ENCODE measurements at regions not wholly inside any gene's neighbourhood (a gene's known extent, or its start where the extent isn't known, plus 50 kb on each side); places are given as distances from the start of the nearest gene placed in this dataset.

DNA sequence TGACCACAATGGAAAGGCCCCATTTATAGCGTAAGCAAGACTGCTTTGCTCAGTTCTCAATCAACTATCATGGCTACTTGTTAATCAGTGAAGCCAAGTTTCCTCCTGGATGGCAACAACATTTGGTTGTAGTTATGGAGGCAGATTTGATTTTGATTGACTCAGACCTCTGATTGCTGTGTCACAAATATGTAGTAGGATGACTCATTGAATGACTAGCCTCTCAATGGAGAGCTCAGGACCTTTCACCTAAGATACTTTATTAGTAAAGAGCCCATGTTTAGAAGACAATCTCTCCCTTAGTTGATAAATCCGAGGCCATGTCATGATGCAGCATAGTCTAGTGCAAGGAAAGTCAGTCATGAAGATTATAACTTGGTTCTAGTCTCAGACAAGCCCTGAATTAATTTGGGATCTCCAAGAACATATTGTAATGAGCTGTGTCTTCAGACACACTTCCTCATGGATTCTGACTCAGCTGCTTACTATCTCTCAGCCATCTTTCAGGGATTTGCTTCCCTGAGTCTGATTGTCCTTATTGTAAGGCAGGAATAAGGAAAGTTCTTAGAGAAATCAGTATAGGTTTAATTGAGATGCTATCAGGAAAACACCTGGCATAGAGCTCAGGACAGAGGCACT, 397.4 kb upstream of the TMCO5A start:
- intact Hi-C loops (cut with micrococcal nuclease): no loop called here
- no peaks in the 10 kb centered on the region for H3K27me3 Mint-ChIP-seq (ENCODE audit: insufficient read depth, unreplicated experiment)
- DNase-seq (ENCODE audit: unreplicated experiment): no peak
- BruUV-seq (replicated peaks): no TSS peak
- no peak overlapping the region for H3K27ac Mint-ChIP-seq (ENCODE audit: low read depth, unreplicated experiment)
- CTCF ChIA-PET: interaction anchor here (0.6 to 1.5 kb wide), 4 partner anchors 9 to 376 kb away, joined by 3 to 7 read pairs (median 4); no protein-coding TSS in a partner anchor
- POLR2A ChIA-PET: no interaction called here
- no peaks in the 10 kb centered on the region for H3K36me3 Mint-ChIP-seq (ENCODE audit: insufficient read depth, unreplicated experiment)
- no peak overlapping the region for H3K4me3 Mint-ChIP-seq (ENCODE audit: unreplicated experiment)
- TF ChIP-seq, protein P1, sequence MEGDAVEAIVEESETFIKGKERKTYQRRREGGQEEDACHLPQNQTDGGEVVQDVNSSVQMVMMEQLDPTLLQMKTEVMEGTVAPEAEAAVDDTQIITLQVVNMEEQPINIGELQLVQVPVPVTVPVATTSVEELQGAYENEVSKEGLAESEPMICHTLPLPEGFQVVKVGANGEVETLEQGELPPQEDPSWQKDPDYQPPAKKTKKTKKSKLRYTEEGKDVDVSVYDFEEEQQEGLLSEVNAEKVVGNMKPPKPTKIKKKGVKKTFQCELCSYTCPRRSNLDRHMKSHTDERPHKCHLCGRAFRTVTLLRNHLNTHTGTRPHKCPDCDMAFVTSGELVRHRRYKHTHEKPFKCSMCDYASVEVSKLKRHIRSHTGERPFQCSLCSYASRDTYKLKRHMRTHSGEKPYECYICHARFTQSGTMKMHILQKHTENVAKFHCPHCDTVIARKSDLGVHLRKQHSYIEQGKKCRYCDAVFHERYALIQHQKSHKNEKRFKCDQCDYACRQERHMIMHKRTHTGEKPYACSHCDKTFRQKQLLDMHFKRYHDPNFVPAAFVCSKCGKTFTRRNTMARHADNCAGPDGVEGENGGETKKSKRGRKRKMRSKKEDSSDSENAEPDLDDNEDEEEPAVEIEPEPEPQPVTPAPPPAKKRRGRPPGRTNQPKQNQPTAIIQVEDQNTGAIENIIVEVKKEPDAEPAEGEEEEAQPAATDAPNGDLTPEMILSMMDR (IDR thresholded peaks at IDR 0.05; ENCODE audit: unreplicated experiment): no peak
- peaks cover 33% of the 10 kb centered on the region for H3K9me3 Mint-ChIP-seq (ENCODE audit: unreplicated experiment)
- no peaks in the 10 kb centered on the region for H3K4me1 Mint-ChIP-seq (ENCODE audit: insufficient read depth, unreplicated experiment)

DNA sequence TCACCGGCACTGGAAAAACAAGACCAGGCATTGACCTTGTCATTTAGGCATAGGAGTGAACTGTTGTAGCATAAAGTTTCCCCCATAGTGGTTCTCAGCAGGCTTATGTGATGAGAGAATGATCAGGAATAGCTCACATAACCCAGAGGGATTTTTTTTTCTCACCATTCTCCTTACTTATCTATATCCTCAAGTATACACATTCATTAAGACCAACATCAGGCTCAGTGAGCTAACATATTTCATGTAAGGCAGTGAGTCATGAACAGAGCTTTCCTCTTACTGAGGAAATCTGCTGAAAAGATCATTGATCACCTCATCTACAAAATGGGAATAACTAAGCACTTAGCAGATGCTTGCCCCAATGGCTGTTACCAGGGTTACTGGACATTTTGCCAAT, 396.6 kb upstream of the TMCO5A start:
- Mint-ChIP-seq H3K27me3 (ENCODE audit: insufficient read depth, unreplicated experiment) (no peaks in the 10 kb centered on the region), H3K27ac (ENCODE audit: low read depth, unreplicated experiment) (no peak overlapping the region), H3K9me3 (ENCODE audit: unreplicated experiment) (peaks cover 27% of the 10 kb centered on the region), H3K4me3 (ENCODE audit: unreplicated experiment) (no peak overlapping the region), H3K36me3 (ENCODE audit: insufficient read depth, unreplicated experiment) (no peaks in the 10 kb centered on the region), H3K4me1 (ENCODE audit: insufficient read depth, unreplicated experiment) (no peaks in the 10 kb centered on the region)
- BruUV-seq (replicated peaks): no TSS peak
- TF ChIP-seq, protein P1 (IDR thresholded peaks at IDR 0.05; ENCODE audit: unreplicated experiment): no peak
- ChIA-PET POLR2A (no interaction called here), CTCF (interaction anchor here (1.3 to 1.5 kb wide), 2 partner anchors 10 to 25 kb away, joined by 3 to 7 read pairs; no protein-coding TSS in a partner anchor)
- intact Hi-C loops (cut with micrococcal nuclease): no loop called here
- no peak for DNase-seq (ENCODE audit: unreplicated experiment)

DNA sequence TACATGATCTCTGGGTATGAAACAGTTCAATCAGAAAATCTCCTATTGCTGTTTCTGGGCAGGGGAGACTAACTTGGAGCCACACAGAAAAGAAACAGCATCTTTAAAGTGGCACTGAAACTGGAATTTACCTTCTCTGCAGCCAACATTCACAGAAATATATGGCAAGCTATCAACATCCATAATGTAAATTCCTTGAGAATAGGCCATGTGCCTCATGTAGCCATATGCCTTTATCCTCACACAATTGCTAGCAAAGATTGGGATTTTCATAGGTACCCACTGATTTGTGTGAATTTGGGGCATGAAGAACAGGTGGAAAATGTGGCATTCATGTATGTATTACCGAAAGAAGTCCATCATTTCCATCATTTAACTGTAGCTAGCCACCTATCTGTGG, 386.3 kb upstream of the TMCO5A start:
- peaks cover 4% of the 10 kb centered on the region for H3K9me3 Mint-ChIP-seq (ENCODE audit: unreplicated experiment)
- H3K27me3 Mint-ChIP-seq (ENCODE audit: insufficient read depth, unreplicated experiment): no peaks in the 10 kb centered on the region
- H3K4me1 Mint-ChIP-seq (ENCODE audit: insufficient read depth, unreplicated experiment): no peaks in the 10 kb centered on the region
- no peak overlapping the region for H3K27ac Mint-ChIP-seq (ENCODE audit: low read depth, unreplicated experiment)
- H3K4me3 Mint-ChIP-seq (ENCODE audit: unreplicated experiment): no peak overlapping the region
- no TSS peak for BruUV-seq (replicated peaks)
- TF ChIP-seq, protein P1 (IDR thresholded peaks at IDR 0.05; ENCODE audit: unreplicated experiment): no peak
- no peaks in the 10 kb centered on the region for H3K36me3 Mint-ChIP-seq (ENCODE audit: insufficient read depth, unreplicated experiment)
- DNase-seq (ENCODE audit: unreplicated experiment): no peak
- intact Hi-C loops (cut with micrococcal nuclease): no loop called here
- ChIA-PET POLR2A (no interaction called here), CTCF (no interaction called here)

DNA sequence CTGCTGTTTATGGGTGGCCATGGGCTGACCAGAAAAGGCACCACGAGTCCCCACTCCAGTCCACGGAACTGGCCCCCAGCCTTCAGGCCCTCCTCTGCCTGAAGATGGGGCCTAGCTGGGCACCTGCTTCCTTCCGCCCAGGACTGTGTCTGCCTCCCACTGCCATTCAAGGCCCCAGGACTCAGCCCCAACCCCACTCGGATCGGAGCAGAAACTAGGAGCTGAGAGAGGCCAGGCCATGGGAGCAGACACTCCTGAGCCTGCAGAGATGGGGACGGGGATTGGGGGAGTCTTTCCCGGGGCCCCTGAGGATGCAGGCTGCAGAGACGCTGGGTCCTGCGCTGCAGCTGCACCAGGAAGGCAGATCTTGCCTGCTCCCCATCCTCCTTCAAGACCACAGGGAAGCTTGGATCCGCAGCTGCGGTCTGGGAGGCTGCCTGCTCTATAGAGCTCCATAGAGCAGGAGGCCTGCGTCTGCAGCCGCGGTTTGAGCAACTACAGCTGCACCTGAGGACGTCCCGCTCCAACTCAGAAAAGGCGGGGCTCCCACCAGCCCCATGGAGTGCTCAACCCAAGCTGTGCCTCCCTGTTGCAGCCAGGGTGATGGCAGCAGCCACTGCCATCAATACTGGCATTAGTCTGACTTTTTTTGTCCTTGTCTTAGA, 383.9 kb upstream of the TMCO5A start:
- TF ChIP-seq, protein P1 (IDR thresholded peaks at IDR 0.05; ENCODE audit: unreplicated experiment): no peak
- Mint-ChIP-seq H3K36me3 (ENCODE audit: insufficient read depth, unreplicated experiment) (no peaks in the 10 kb centered on the region), H3K27me3 (ENCODE audit: insufficient read depth, unreplicated experiment) (no peaks in the 10 kb centered on the region), H3K9me3 (ENCODE audit: unreplicated experiment) (peaks cover 27% of the 10 kb centered on the region), H3K27ac (ENCODE audit: low read depth, unreplicated experiment) (no peak overlapping the region), H3K4me3 (ENCODE audit: unreplicated experiment) (no peak overlapping the region), H3K4me1 (ENCODE audit: insufficient read depth, unreplicated experiment) (no peaks in the 10 kb centered on the region)
- ChIA-PET CTCF (no interaction called here), POLR2A (no interaction called here)
- BruUV-seq (replicated peaks): no TSS peak
- intact Hi-C loops (cut with micrococcal nuclease): no loop called here
- DNase-seq (ENCODE audit: unreplicated experiment): no peak
